ENCODE measurements at regions not wholly inside any gene's neighbourhood (a gene's known extent, or its start where the extent isn't known, plus 50 kb on each side); places are given as distances from the start of the nearest gene placed in this dataset.
"Not testable (repeated sequence)": the region's sequence is repeated elsewhere in the genome, so short reads cannot be mapped to it uniquely, and the experiment has no call there.

GRCh38 chr5:126044931-126045565 lies 378.2 kb upstream of the GRAMD2B start:
- no peak for DNase-seq

GRCh38 chr5:126046318-126046717 lies 376.9 kb upstream of the GRAMD2B start:
- DNase-seq, result no peak

GRCh38 chr5:126046846-126047571 lies 376.2 kb upstream of the GRAMD2B start:
- no peak for DNase-seq

- DNase-seq, result no peak
These were observed 371.1 kb upstream of the GRAMD2B start for GRCh38 chr5:126052120-126052519.

- DNase-seq, result no peak
These were observed 370.4 kb upstream of the GRAMD2B start for GRCh38 chr5:126052791-126053190.

GRCh38 chr5:126053630-126054029 lies 369.6 kb upstream of the GRAMD2B start:
- DNase-seq, result no peak

DNA sequence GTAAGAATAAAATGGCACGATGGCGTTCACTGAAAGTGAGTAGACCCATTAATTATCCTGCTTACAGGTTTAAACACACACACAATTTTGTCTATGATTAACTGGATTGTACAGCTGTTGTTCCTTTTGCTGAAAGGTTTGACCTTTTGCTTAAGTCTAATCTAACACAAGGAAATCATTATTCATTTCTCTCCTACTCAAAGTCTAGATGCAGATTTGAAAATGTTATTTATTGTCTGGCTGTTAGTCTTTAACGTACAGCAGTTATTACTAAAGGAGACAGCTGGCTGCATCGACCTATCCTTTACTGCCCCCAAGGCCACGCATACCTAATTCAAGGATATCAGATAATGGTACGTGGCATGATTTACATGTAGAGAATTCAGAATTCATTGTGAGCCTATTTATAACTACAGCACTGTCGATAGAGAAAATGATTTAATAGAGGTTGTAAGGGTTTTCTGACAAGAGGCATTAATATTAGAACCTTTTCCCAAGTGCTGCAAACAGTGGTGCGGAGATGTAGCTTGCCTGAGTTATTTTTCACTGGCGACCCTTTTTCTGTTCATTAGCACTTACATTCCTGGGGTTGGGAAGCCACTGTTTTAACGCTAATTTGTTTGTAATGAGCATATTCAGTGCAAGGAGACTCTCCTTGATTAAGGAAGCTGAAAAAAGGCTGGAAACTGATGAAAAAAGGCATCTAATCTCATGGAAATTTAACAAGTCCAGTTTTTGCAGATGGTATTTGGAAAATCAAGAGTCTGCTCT lies 368.4 kb upstream of the GRAMD2B start:
- DNase-seq, result no peak

DNA sequence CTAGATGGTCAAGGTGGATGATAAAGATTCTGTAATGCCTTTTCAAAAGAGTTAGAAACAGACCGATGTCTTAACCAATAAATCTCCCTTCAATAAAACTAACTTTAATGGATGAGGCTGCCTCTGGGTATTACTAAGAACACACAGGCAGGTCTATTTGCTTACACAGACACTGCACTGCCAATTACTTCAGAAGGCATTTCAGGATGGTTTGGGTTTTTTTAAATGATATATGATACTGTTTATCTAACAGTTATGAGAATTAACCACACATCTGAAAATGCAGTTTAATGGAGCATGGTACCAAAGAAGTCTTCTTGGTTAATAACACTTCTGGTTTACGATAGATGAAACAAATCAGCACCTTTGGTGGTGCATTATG lies 367.9 kb upstream of the GRAMD2B start:
- no peak for DNase-seq

- DNase-seq, result no peak
These were observed 366.9 kb upstream of the GRAMD2B start for GRCh38 chr5:126056352-126056751.

- DNase-seq, result no peak
These were observed 366.2 kb upstream of the GRAMD2B start for GRCh38 chr5:126056851-126057622.

DNA sequence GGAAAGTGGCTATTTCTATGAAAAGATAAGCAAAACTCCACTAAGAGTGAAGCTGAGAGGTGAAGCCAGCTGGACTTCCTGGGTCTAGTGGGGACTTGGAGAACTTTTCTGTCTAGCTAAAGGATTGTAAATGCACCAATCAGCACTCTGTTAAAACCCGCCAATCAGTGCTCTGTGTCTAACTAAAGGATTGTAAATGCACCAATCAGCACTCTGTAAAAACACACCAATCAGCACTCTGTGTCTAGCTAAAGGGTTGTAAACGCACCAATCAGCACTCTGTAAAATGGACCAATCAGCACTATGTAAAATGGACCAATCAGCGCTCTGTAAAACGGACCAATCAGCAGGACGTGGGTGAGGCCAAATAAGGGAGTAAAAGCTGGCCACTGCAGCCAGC lies 364.8 kb upstream of the GRAMD2B start:
- not testable (repeated sequence) for DNase-seq

DNA sequence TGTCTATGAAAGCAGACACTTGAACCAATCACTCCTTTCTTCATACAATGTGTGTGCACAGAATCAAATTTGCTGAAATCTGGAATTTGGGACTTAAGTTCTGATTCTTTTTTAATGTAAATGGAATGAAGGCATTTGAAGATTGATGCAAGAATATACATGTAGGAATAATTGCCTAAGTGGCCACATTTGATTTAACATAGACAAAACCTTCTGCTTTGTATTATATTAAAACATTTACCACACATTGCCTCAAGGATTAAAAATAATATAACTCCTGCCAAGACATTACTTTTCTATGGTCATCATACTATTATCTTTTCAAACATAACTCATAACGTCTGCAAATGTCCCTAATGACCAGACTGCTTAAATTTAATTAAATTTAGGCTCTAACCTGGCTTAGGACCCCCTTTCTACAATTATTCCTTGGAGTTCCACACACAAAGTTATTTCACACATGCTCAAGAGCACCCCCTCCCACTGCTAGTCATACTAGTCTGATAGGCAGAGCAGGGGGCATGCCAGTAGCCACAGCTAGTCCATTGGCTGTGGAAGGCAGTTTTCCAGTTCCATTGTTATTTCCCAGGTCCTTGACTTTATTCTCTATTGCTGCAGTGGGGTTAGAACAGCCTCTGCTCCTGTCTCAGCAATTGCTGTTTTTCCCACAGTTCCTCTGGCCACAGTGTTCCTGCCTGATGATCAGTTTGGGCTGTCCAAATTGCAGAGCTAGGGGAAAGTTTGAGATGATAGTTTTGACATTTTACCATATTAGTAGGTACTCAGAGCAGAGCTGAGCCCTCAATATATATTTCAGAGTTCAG lies 360.6 kb upstream of the GRAMD2B start:
- DNase-seq, result no peak

GRCh38 chr5:126065061-126065460 lies 358.1 kb upstream of the GRAMD2B start:
- DNase-seq, result no peak

DNA sequence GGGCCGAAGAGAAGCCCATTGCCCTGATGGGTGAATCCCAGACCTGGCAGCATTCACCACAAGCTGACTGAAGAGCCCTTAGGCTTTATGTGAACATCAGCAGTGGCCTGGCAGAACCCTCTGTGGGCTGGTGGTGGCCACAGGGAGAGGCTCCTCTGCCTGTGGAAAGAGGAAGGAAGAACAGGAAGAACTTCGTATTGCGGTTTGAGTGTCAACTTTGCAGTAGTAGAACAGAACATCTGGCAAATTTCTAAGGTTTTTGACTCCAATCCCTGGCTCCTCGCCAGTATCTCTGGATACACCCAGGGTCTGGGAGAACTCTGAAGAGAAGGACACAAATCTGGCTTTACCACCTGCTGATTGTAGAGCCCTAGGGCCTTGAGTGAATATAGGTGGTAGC lies 356.4 kb upstream of the GRAMD2B start:
- peak; percentile 27 for DNase-seq

GRCh38 chr5:126067404-126067803 lies 355.8 kb upstream of the GRAMD2B start:
- DNase-seq, result no peak

GRCh38 chr5:126069329-126069728 lies 353.9 kb upstream of the GRAMD2B start:
- DNase-seq, result no peak

GRCh38 chr5:126070481-126070880 lies 352.7 kb upstream of the GRAMD2B start:
- no peak for DNase-seq

DNA sequence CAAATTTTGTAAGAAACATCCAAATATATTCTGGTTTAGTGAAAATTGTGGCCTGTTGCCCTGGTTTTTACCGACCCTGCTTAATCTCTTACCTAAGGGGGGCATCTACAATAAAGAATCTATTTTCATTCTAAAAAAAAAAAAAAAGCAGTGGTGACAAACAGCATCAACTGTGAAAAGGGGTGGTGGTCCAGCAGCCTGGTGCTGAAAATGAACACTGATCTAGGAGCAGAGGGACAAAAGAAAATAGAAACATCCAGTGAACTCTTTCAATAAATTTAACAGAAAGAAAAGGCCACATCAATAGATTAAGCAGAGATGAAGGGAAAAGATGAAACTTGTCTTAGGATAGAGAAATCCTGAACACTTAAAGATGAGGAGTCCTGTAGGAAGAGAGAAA lies 348.7 kb upstream of the GRAMD2B start:
- no peak for DNase-seq

- no peak for DNase-seq
These were observed 343.9 kb upstream of the GRAMD2B start for GRCh38 chr5:126079266-126079665.

- no peak for DNase-seq
These were observed 342.0 kb upstream of the GRAMD2B start for GRCh38 chr5:126081209-126081608.

GRCh38 chr5:126093041-126093440 lies 330.2 kb upstream of the GRAMD2B start:
- no peak for DNase-seq

DNA sequence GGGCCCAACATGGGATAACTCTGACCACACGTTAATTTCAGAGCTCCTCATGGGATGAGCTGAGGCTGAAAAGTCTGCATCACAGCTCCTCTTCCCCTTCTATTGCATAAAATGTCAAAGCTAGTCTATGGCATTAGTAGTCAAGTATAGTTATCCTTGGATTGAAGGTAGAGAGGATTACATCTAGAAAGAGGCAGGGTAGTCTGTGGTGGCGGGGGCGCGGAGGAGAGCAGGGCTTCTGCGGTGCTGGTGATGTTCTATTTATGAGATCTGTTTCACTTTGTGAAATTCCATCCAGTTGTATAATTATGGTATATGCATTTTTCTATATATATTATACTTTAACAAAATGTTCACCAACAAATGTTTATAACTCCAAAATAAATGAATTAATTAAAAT lies 329.5 kb upstream of the GRAMD2B start:
- DNase-seq, result no peak
